ENCODE measurements at regions not wholly inside any gene's neighbourhood (a gene's known extent, or its start where the extent isn't known, plus 50 kb on each side); places are given as distances from the start of the nearest gene placed in this dataset.

- peaks cover 52% of the 10 kb centered on the region for H3K4me1 ChIP-seq (ENCODE audit: control insufficient read depth, low read length)
- TF ChIP-seq, protein P1, sequence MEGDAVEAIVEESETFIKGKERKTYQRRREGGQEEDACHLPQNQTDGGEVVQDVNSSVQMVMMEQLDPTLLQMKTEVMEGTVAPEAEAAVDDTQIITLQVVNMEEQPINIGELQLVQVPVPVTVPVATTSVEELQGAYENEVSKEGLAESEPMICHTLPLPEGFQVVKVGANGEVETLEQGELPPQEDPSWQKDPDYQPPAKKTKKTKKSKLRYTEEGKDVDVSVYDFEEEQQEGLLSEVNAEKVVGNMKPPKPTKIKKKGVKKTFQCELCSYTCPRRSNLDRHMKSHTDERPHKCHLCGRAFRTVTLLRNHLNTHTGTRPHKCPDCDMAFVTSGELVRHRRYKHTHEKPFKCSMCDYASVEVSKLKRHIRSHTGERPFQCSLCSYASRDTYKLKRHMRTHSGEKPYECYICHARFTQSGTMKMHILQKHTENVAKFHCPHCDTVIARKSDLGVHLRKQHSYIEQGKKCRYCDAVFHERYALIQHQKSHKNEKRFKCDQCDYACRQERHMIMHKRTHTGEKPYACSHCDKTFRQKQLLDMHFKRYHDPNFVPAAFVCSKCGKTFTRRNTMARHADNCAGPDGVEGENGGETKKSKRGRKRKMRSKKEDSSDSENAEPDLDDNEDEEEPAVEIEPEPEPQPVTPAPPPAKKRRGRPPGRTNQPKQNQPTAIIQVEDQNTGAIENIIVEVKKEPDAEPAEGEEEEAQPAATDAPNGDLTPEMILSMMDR (IDR thresholded peaks at IDR 0.05; ENCODE audit: low read depth, low read length, poor library complexity, severe bottlenecking): no peak
- no peak for TF ChIP-seq EZH2phosphoT487 (IDR thresholded peaks at IDR 0.05; ENCODE audit: borderline replicate concordance, low read length)
- no peaks in the 10 kb centered on the region for H3K9me3 ChIP-seq (ENCODE audit: control insufficient read depth, insufficient read depth, low read length)
- H3K36me3 ChIP-seq (ENCODE audit: control insufficient read depth, low read length): no peaks in the 10 kb centered on the region
- no peaks in the 10 kb centered on the region for H3K79me2 ChIP-seq (ENCODE audit: control insufficient read depth, low read length)
- H3K4me2 ChIP-seq (ENCODE audit: low read length): no peak overlapping the region
- H3F3A ChIP-seq (ENCODE audit: control insufficient read depth, insufficient read depth): peaks cover 11% of the 10 kb centered on the region
- H3K27ac ChIP-seq (ENCODE audit: low read depth, low read length): no peak overlapping the region
- no peaks in the 10 kb centered on the region for H3K9me2 ChIP-seq (replicated peaks; ENCODE audit: control insufficient read depth, low read length)
- H4K20me1 ChIP-seq (ENCODE audit: control insufficient read depth, insufficient read depth, low read depth, low read length): no peaks in the 10 kb centered on the region
- H3K4me3 ChIP-seq (ENCODE audit: low read length): no peak overlapping the region
- H3K27me3 ChIP-seq (ENCODE audit: control insufficient read depth, low read length): no peaks in the 10 kb centered on the region
Observed at GRCh38 chr15:92843326-92843725, 56.8 kb upstream of the CHD2 start.

DNA sequence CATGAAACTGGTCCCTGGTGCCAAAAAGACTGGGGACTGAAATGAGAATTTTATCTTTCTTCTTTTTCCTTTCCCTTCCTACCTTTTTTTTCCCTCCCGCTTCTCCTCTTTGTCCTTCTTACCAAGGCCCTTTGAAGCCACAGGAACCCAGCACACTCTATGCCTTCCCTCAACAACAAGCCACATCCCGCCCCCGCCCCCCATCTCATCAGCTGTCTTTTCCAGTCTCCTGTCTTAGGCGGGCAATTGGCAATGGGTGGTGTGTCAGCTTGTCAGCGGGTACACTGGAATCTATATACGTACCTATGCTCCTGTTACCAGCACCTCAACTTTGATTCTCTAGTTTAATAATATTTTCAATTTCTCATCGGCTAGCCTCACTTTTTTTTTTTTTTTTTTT lies 56.3 kb upstream of the CHD2 start:
- Histone ChIP-seq H3K27me3 (ENCODE audit: control insufficient read depth, low read length) (no peaks in the 10 kb centered on the region), H3K4me1 (ENCODE audit: control insufficient read depth, low read length) (peaks cover 52% of the 10 kb centered on the region), H3K9me3 (ENCODE audit: control insufficient read depth, insufficient read depth, low read length) (no peaks in the 10 kb centered on the region), H3K79me2 (ENCODE audit: control insufficient read depth, low read length) (no peaks in the 10 kb centered on the region), H3K36me3 (ENCODE audit: control insufficient read depth, low read length) (no peaks in the 10 kb centered on the region), H3F3A (ENCODE audit: control insufficient read depth, insufficient read depth) (peaks cover 10% of the 10 kb centered on the region; the same call in 1 of the 2 replicates), H3K27ac (ENCODE audit: low read depth, low read length) (no peak overlapping the region), H3K4me3 (ENCODE audit: low read length) (no peak overlapping the region), H4K20me1 (ENCODE audit: control insufficient read depth, insufficient read depth, low read depth, low read length) (no peaks in the 10 kb centered on the region), H3K9me2 (replicated peaks; ENCODE audit: control insufficient read depth, low read length) (no peaks in the 10 kb centered on the region), H3K4me2 (ENCODE audit: low read length) (no peak overlapping the region)
- TF ChIP-seq, protein P1 (IDR thresholded peaks at IDR 0.05; ENCODE audit: low read depth, low read length, poor library complexity, severe bottlenecking): no peak
- TF ChIP-seq EZH2phosphoT487 (IDR thresholded peaks at IDR 0.05; ENCODE audit: borderline replicate concordance, low read length): no peak

- Histone ChIP-seq H3K27ac (ENCODE audit: low read depth, low read length) (peak overlapping the region; percentile 55), H3K4me2 (ENCODE audit: low read length) (peak overlapping the region; percentile 66), H3K9me3 (ENCODE audit: control insufficient read depth, insufficient read depth, low read length) (peaks cover 2% of the 10 kb centered on the region; the same call in 1 of the 2 replicates), H3K79me2 (ENCODE audit: control insufficient read depth, low read length) (no peaks in the 10 kb centered on the region), H4K20me1 (ENCODE audit: control insufficient read depth, insufficient read depth, low read depth, low read length) (no peaks in the 10 kb centered on the region), H3K4me1 (ENCODE audit: control insufficient read depth, low read length) (peaks cover 52% of the 10 kb centered on the region), H3K4me3 (ENCODE audit: low read length) (peak overlapping the region; percentile 36), H3K36me3 (ENCODE audit: control insufficient read depth, low read length) (no peaks in the 10 kb centered on the region; the same call in 1 of the 2 replicates), H3K9me2 (replicated peaks; ENCODE audit: control insufficient read depth, low read length) (no peaks in the 10 kb centered on the region), H3F3A (ENCODE audit: control insufficient read depth, insufficient read depth) (peaks cover 11% of the 10 kb centered on the region; the same call in 1 of the 2 replicates), H3K27me3 (ENCODE audit: control insufficient read depth, low read length) (no peaks in the 10 kb centered on the region)
- TF ChIP-seq, protein P1 (IDR thresholded peaks at IDR 0.05; ENCODE audit: low read depth, low read length, poor library complexity, severe bottlenecking): no peak
- no peak for TF ChIP-seq EZH2phosphoT487 (IDR thresholded peaks at IDR 0.05; ENCODE audit: borderline replicate concordance, low read length)
Observed at GRCh38 chr15:92845126-92845508, 55.0 kb upstream of the CHD2 start.

All from DOHH2 (cell line).